ENCODE measurements at regions not wholly inside any gene's neighbourhood (a gene's known extent, or its start where the extent isn't known, plus 50 kb on each side); places are given as distances from the start of the nearest gene placed in this dataset.
"Not testable (repeated sequence)": the region's sequence is repeated elsewhere in the genome, so short reads cannot be mapped to it uniquely, and the experiment has no call there.

GRCh38 chr5:166291800-166292199, 1999.6 kb upstream of the WWC1 start:
- not testable (repeated sequence) for DNase-seq (ENCODE audit: low read depth in 2 of 2)

GRCh38 chr5:166293892-166294291, 1997.6 kb upstream of the WWC1 start:
- no peak for DNase-seq (ENCODE audit: low read depth in 2 of 2)

GRCh38 chr5:166302166-166302565, 1989.3 kb upstream of the WWC1 start:
- no peak for DNase-seq (ENCODE audit: low read depth in 2 of 2)

GRCh38 chr5:166317425-166317824, 1974.0 kb upstream of the WWC1 start:
- DNase-seq (ENCODE audit: low read depth in 2 of 2): no peak

GRCh38 chr5:166320920-166321480, 1970.4 kb upstream of the WWC1 start:
- DNase-seq (ENCODE audit: low read depth in 2 of 2): no peak

GRCh38 chr5:166324372-166324771, 1967.1 kb upstream of the WWC1 start:
- DNase-seq (ENCODE audit: low read depth in 2 of 2): no peak

GRCh38 chr5:166329149-166329800, 1962.2 kb upstream of the WWC1 start:
- DNase-seq (ENCODE audit: low read depth in 2 of 2): no peak

GRCh38 chr5:166330036-166330435, 1961.4 kb upstream of the WWC1 start:
- DNase-seq (ENCODE audit: low read depth in 2 of 2): no peak

GRCh38 chr5:166331521-166331920, 1959.9 kb upstream of the WWC1 start:
- DNase-seq (ENCODE audit: low read depth in 2 of 2): no peak

GRCh38 chr5:166338801-166339200, 1952.6 kb upstream of the WWC1 start:
- no peak for DNase-seq (ENCODE audit: low read depth in 2 of 2)

- DNase-seq (ENCODE audit: low read depth in 2 of 2): no peak
These were observed 1951.4 kb upstream of the WWC1 start for GRCh38 chr5:166340039-166340438.

- no peak for DNase-seq (ENCODE audit: low read depth in 2 of 2)
These were observed 1949.6 kb upstream of the WWC1 start for GRCh38 chr5:166341740-166342337.

- DNase-seq (ENCODE audit: low read depth in 2 of 2): no peak
These were observed 1949.0 kb upstream of the WWC1 start for GRCh38 chr5:166342402-166342801.

- DNase-seq (ENCODE audit: low read depth in 2 of 2): no peak
These were observed 1944.6 kb upstream of the WWC1 start for GRCh38 chr5:166346726-166347374.

- DNase-seq (ENCODE audit: low read depth in 2 of 2): no peak
These were observed 1942.4 kb upstream of the WWC1 start for GRCh38 chr5:166349046-166349445.

GRCh38 chr5:166353580-166353979, 1937.9 kb upstream of the WWC1 start:
- DNase-seq (ENCODE audit: low read depth in 2 of 2): no peak

- DNase-seq (ENCODE audit: low read depth in 2 of 2): no peak
These were observed 1937.1 kb upstream of the WWC1 start for GRCh38 chr5:166354332-166354731.

GRCh38 chr5:166356096-166356495, 1935.3 kb upstream of the WWC1 start:
- no peak for DNase-seq (ENCODE audit: low read depth in 2 of 2)

GRCh38 chr5:166358127-166358830, 1933.2 kb upstream of the WWC1 start:
- DNase-seq (ENCODE audit: low read depth in 2 of 2): no peak

GRCh38 chr5:166363087-166363760, 1928.2 kb upstream of the WWC1 start:
- no peak for DNase-seq (ENCODE audit: low read depth in 2 of 2)

GRCh38 chr5:166365164-166365563, 1926.3 kb upstream of the WWC1 start:
- no peak for DNase-seq (ENCODE audit: low read depth in 2 of 2)

GRCh38 chr5:166367391-166367790, 1924.1 kb upstream of the WWC1 start:
- DNase-seq (ENCODE audit: low read depth in 2 of 2): no peak

Measured in activated CD8-positive, alpha-beta memory T cell treated with anti-CD3 and anti-CD28 coated beads for 4 hours (primary cell).